Kidney capillary endothelial cell (primary cell): ENCODE measurements at regions not wholly inside any gene's neighbourhood (a gene's known extent, or its start where the extent isn't known, plus 50 kb on each side); places are given as distances from the start of the nearest gene placed in this dataset.
"Not testable (repeated sequence)": the region's sequence is repeated elsewhere in the genome, so short reads cannot be mapped to it uniquely, and the experiment has no call there.

Experiments used
- DNase-seq: peaks from one replicate; pipeline ENCODE4 v3.0.0-alpha.2; 2018; ENCODE audit warnings: low spot score

DNA sequence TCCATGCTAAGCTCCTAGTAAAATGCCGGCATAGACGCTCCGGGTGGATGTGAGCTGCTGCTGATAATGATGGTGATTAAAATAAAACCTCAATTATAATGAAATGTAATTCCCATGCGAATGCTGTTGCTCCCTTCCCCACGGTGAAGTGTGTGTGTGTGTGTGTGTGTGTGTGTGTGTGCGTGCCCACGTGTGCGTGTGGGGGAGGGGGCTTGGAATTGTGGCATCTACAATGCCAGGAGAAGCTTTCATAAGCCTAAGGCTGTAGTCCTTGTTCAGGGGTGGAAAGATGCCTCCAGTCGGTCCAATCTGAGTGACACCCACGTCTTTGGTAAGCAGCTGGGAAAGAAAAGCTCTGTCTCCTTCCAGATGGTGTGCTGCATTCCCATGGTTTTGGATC, 137.9 kb downstream of the CDH26 start:
- DNase-seq, result no peak

DNA sequence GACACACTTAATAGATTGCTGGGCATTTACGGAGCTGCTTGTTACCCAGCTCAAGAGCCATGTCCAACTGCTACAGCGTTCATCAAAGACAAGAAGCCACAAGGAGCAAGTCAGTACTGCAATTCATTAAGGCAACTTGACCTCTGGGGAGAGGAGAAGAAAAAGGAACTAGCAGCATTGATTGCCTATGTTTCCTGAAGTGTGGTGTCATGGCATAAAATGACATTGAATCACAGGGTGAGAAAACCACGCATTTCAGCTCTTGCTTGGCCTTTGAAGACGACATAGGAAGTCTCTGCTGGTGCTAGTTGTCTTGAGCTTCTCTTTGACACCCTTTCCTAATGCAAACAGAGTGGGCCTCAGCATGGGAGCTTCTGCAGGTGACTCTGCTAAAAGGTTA, 139.1 kb downstream of the CDH26 start:
- no peak for DNase-seq

DNA sequence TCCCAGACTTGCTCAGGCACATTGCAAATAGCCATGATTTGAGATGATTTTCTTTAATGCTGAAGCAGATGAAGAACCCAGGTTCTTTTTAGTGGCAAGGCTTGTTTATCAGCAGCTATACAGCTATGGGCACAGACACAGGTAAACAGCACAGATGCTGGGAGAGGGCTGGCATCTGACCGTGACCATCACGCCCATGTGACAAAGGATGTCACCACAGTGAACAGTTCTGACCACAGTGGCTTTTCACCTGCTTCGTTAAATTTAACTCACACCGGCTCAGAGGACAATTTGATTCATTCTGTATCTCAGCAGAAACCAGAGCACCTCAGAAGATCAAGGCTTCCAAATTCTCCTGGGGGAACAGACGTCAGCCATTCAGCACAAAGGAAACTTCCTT, 142.6 kb downstream of the CDH26 start:
- DNase-seq, result no peak

DNA sequence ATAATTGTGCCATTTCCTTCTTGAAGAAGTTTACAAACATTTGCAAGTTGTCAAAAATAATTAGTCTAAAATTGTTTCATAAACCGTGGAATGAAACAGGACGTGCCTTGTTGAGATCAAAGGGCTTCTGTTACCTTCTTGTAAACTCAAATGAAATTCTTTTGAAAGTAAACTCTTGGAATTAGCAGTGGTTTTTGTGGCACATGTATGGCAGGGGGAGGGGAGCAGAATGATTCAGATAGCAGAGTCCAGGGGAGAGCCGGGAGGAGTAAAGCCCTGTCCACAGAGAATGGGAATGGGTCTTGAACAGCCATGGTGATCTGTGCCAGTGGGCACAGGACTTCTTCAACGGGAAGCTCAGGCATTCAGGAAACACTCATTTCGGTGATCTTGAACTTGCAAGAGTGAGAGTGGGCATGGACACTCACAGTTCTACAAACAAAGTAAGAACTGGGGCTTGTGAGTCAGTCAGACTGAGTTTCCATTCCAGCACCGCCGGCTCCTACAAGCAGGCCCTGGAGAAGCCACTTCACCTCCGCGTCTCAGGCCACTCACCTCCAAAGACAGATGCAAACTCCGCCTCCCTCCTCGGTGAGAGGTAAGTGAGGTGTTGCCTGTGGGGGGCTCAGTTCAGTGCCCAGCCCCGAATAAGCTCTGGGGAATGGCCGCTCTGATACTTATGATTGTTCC, 143.1 kb downstream of the CDH26 start:
- DNase-seq, result no peak

DNA sequence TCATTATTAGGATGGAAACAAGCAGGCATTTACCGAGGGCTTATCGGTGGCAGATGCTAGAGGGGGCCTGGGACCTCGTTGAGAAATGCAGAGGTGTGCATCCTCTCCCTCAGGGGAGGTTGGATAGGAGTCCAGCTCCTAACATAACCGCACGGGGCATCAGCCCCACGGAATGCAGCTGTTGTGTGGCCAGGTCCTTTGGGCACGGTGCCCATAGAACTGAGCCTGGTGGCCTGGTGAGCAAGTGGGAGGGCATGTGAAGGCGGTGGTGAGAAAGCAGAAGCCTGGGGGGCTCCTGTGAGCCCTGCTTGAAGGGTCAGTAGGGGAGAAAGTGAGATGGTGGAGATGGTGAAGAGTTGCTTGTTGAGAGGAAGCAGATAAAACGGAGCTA, 143.7 kb downstream of the CDH26 start:
- no peak for DNase-seq

DNA sequence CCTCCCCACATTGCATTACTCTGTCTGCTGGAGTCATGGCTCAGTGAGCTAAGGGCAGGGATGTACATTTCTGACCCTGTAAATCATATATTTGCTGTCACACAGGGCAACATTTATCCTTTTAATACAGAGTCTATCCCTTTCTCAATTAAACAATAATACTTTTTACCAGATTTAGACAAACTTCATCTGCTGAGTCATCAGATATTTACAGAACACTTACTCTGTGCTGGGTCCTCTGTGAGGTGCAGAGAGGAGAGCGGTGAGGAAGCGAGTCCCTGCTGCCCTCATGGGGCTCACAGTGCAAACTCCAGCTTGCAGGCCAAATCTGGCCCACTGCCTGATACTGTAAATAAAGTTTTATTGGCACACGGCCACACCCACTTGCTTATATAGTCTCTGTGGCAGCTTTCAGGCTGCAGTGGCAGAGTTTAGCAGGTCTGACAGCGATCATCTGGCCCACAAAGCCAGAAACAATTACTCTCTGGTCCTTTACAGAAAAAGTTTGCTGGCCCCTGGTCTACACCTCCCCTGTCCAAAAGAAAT, 144.5 kb downstream of the CDH26 start:
- no peak for DNase-seq

DNA sequence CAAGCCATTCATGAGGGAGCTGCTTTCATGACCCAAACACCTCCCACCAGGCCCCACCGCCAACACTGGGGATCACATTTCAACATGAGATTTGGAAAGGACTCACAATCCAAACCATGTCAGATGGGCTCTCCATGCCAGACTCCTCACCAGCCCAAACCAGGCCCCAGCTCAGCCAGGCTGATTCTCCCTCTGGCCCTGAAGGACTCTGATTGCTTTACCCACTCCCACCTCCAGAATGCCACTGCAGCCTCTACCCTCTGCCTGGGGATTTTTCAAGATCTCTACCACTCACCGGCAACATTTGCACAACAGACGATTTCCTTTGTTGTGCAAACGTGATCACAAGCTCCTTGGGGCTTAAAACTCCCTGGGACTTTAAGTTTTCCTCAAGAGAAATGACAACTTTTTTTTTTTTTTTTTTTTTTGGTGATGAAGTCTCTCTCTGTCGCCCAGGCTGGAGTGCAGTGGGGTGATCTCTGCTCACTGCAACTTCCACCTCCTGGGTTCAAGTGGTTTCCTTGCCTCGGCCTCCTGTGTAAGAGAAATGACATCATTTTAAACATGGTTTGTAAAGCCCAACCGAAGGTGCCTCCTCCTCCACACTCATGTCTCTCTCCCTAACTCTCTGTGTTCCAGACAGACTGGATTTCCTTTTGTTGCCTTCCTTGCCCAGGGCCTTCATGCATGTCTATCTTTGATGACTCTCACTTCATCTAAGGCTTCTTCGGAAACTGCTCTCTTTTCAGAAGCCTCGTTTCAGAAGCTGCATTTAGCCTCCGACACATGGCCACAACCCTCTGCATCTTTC, 147.0 kb downstream of the CDH26 start:
- no peak for DNase-seq

DNA sequence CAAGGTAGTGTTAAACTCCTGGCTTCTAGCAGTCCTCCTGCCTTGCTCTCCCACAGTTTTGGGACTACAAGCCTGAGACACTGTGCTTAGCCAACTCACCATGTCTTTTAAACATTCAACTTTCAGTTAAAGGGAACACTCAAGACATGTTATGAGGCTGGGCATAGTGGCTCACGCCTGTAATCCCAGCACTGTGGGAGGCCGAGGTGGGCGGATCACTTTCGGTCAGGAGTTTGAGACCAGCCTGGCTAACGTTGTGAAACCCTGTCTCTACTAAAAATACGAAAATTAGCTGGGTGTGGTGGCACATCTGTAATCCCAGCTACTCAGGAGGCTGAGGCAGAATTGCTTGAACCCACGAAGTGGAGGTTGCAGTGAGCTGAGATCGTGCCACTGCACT, 148.0 kb downstream of the CDH26 start:
- DNase-seq, result not testable (repeated sequence)

DNA sequence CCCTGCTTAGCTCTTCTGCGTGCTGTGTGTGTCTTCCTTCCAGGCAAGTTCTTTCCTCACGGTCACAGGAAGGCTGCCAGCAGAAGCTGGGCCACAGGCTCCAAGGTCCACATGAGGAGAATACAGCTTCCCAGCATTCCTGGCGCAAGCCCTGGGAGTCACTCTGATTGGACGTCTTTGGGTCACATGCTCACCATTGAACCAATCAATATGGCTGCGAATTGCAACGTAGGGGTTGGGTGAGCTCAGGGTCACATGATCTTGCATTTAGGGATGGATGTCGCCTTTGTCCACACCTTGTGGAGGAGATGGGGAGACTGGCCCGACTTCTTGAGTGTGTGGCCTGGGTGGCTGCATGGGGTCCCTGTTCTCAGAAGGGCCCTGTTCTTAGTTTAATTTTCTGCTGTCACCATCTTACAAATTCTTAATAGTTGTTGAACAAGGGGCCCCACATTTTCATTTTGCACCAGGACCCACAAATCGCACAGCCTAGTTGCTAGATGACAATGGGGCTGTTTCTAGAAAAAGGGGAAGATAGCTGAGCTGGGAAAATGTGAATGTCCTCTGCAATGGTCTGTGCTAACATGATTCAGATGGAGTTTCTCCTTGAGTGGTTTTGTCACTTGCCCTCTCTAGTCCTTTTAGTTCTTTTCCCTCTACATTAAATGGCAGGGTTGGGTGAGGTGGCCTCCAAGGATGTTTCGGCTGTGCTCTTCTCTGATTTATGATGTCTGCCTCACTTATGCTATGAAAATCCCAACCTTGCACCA, 149.6 kb downstream of the CDH26 start:
- no peak for DNase-seq

DNA sequence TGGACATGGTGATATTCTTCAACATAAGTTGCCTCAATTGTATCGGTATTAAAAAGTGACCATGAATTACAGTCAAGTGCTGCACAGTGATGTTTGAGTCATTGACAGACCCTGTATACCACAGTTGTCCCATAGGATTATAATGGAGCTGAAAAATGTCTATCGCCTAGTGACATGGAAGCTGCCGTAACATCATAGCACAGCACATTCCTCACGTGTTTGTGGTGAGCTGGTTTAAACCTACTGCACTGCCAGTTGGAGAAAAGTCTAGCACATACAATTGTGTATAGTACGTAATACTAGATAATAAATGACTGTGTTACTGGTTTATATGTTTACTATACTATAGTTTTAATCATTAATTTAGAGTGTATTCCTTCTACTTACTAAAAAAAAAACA, 150.2 kb downstream of the CDH26 start:
- no peak for DNase-seq

DNA sequence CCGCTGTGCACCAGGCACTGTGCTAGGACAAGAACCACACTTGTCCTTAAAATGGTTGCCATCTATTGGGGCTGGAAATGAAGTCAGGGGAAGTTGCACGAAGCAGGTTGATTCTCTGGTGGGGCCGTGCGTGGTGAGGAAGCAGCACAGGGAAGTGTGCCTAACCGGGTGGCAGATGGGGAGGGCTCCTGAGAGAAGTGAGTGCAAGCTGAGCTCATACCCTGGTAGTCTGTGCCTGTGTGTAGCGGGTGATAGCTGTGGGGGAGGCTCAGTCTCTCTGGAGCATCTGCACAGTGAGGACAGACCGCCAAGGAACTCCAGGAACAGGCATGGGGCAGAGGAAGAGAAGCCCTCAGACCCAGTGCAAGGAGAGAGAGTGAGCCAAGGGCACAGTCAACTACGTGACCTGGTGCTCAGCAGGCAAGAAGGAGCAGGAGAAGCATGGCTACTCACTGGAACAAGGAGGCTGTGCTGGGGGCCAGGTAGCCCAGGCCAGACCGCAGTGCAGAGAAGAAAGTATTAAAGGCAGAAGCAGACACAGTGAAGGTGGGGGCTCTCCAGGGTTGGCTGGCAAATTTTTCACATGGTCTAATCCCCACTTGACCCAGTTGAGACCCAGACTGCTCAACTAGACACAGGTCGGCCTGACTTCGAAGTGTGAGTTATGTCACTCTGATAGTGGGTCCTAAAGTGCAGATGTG, 155.0 kb downstream of the CDH26 start:
- no peak for DNase-seq

DNA sequence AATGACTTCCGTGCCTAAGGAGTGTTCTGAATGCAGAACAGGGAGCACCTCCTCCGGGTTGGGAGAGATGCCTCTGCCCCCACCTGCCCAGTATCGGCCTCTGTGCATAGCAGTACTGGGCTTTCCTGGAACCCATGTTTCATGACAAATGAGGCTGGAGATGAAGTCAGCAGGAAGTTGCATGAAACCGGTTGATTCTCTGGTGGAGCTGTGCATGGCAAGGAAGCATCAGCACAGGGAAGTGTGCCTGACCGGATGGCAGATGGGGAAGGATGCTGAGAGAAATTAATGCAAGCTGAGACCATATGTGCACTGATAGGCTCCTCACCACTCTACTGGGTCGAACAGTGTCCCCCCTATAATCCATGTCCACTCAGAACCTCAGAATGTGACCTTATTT, 155.5 kb downstream of the CDH26 start:
- no peak for DNase-seq

DNA sequence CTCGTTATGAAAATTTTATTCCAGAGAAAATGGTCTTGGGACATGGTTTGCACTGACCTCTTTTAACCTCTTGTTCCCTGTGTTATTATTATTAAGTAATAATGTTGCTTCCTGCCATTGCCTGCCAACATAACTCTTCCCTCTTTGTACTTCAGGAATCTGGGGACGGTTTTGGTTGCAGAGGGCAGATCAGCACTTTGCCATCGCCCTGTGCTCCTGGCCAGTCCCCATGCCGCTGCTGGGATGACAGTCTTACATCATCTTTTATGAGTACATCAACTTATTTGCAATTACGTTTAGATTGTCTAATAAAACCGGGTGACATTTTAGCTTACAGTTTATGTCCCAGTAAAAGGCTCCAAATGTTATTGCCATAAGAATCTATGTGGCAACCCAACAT, 157.2 kb downstream of the CDH26 start:
- no peak for DNase-seq

DNA sequence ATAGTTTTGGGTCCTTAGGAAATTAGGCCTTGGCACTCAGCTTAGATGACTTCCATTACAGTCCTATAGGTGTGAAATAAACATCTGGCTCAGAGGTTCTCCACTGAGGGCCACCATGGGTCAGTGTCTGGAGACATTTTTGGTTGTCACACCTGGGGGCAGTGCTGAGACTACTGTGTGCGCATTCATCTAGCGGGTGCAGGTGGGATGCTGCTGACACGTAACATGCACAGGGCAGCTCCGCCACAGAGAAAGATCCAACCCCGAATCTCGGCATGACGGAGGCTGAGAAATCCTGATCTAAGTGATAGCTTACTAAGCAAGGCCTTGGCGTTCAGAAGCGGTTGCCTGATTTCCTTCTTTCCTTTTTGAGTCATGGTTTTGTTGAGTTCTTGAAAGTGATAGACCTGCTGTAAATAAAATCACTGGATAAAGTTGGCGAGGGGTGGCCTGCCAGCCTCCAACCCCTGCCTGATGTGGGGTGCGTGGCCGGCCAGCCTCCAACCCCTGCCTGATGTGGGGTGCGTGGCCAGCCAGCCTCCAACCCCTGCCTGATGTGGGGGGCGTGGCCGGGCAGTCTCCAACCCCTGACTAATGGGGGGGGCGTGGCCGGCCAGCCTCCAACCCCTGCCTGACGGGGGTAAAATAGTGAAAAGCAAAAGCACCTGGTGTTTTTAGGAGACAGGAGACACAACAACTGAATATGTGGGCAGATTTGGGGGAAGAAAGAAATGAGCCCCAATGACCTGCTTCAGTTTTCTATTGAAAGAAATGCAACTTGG, 158.1 kb downstream of the CDH26 start:
- no peak for DNase-seq

DNA sequence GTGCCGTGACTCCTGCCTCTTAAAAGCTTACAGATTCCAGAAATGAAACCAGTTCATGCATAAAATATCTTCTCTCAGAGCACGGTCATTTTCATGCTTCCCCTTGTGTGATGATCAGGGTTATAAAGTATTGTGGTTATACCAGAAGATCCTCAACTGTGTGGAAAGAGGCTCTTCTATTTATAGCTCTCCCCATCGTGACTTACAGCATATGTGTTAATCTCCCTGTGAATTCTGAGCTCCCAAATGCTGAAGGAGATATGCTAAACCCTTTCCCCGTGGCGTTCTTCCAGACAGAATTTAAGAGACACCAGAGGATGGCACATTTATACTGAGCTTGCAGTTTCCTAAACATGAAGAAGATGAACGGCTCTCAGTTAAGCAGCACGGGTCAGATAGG, 158.8 kb downstream of the CDH26 start:
- no peak for DNase-seq

DNA sequence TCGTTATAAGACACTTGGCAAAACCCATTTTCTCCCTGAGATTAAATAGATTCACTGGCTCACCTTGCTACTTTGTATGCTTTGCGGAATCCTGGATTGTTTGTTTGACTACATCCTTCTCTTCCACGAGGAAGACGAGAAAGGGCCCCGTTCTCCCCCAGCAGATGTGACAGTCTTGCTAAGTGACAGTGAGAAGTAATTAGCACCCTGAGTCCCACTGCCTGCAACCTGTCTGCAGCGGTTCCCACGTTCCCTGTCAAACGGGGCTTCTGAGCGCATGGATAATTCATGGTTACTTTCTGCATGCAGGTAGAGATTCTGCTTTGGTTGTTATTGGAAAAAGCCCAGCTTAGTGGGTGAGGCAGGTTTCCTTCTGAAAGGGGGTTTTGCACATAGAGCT, 163.7 kb downstream of the CDH26 start:
- no peak for DNase-seq

DNA sequence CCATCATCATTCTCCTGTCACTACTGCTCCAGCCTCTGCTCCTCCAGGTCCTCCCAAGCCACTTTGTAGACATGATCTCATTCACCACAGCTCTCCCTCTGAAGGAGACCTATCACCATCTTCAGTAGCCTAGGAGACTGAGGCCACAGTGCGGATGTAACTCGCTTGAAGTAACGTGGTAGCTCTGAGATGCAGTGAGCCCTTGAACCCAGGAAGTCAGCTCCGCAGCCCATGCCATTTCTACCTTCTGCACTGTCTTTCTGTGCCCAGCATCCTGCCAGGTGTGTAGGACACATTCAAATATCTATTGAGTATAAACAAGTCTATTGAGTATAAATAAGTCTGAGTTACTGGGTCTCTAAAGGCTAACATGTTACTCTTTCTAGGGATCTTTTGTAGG, 164.4 kb downstream of the CDH26 start:
- no peak for DNase-seq

DNA sequence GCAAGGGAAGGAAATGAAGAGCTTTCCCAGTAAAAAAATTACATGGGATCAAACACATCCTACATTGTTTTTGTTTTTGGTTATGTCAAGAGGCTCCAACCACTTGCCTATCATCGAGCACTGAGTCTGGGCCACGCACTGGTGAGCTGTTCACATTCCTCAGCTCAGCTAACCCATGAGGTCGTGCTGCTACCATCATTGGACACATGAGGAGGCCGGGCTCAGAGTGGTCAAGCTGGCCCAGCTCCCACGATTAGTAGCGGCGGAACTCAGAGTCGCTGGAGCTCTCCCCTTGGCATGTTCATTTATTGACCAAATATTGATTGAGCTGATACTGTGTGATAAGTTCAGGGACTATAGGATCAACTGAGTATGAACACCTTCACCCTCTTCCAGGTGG, 164.9 kb downstream of the CDH26 start:
- DNase-seq, result no peak

DNA sequence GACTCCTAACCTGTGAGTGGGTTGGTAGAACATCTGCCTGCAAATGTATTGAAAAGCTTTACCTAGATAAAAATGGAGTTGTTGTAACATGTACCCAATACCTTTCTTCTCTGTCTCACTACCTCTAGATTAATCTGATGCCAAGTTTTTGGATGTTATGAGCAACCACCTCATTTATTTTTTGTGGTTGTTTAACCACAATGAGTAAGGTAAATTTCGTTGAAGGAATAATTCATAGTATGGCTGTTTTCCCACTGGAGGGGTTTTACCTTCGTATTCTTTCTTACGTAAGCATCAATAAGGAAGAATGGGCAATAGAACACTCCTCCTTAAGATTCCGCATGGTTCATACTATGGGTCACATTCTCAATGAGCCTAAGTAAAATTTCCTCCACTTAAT, 165.4 kb downstream of the CDH26 start:
- DNase-seq, result no peak

DNA sequence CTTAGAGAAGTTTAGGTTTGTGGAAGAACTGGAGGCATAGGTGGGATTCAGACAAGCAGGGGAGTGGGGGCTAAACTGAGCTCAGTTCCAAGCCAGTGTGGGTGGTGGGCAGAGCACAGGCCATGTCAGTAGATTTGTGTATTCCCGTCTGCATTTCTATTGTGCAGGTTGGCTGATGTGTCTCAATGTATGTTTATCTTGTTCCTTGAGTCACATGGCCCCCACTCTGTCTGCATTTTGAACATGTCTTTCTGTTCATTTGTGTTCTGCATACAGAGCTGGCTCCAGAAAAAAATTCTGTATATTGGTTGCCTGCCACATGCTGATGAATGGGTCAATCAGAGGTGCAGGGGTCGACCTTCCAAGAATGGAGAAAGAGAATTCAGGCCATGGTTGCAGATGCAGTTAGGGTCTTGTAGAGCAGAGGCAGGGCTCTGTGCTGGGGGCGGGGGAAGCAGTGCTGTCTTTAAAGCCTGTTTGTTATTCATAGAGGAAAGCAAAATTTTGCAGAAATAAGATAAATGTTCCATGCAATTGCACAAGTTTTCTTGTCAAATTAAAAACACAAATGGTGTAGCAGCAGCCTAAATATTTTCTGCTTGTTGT, 166.7 kb downstream of the CDH26 start:
- no peak for DNase-seq

DNA sequence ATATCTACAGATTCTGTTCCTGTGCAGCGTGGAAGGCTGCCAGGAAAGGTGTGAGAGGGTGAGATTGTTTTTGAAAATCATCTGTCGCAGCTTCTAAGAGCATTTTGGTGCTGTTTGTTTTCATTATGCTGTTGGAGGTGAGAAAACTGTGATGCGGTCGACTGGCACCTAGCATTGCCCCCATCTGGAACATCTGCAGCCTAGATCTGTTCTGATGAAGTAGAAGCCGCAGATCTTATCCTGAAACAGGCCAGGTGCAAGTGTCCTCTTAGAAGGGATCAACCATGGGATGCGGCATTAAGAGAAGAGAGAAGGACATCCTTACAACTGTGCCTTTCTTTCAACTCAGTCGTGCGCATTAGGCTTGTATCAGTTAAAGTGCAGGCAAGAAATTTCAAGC, 167.3 kb downstream of the CDH26 start:
- no peak for DNase-seq
